Esophagus squamous epithelium (tissue), 5 donors: ENCODE measurements at regions not wholly inside any gene's neighbourhood (a gene's known extent, or its start where the extent isn't known, plus 50 kb on each side); places are given as distances from the start of the nearest gene placed in this dataset.
"Not testable (repeated sequence)": the region's sequence is repeated elsewhere in the genome, so short reads cannot be mapped to it uniquely, and the experiment has no call there.

Source experiments
- DNase-seq: peaks from one replicate; lab custom pipeline; 2025; lab: John Stamatoyannopoulos, UW
- H3K27ac ChIP-seq, 4 donors: fragments of 200-600 bp; sonication (generic); one replicate each; pipeline ENCODE4 v1.5.1; 2016 to 2019; ENCODE audit warnings: mild to moderate bottlenecking in 1 of 4
- H3K27me3 ChIP-seq, 4 donors: fragments of 200-600 bp; sonication (generic); 1 replicate in 3 of 4; 2 replicates in 1 of 4; pipeline versions ENCODE4 v1.5.1 to v1.6.0; 2017 to 2021; ENCODE audit warnings: antibody characterized with exemption in 1 of 4
- H3K36me3 ChIP-seq, 3 donors: fragments of 200-600 bp; sonication (generic); one replicate each; pipeline ENCODE4 v1.5.1; 2016 to 2019
- H3K4me1 ChIP-seq, 3 donors: fragments of 200-600 bp; sonication (generic); one replicate each; pipeline ENCODE4 v1.5.1; 2017 to 2019
- H3K4me3 ChIP-seq, 4 donors: fragments of 200-600 bp; sonication (generic); 1 replicate in 3 of 4; 2 replicates in 1 of 4; pipeline ENCODE4 v1.5.1; 2016 to 2019; ENCODE audit warnings: mild to moderate bottlenecking in 2 of 4, moderate library complexity in 1 of 4
- H3K9me3 ChIP-seq, 3 donors: fragments of 200-600 bp; sonication (generic); one replicate each; pipeline ENCODE4 v1.5.1; 2016 to 2019
- POLR2A ChIP-seq, 4 donors: fragments of 450-650 bp; IDR thresholded peaks; one replicate each; pipeline ENCODE4 v1.6.1; 2017; ENCODE audit warnings: antibody characterized with exemption in 4 of 4, mild to moderate bottlenecking in 4 of 4, moderate library complexity in 3 of 4
- WGBS, 2 donors: methylation state at CpG; one replicate each; pipeline ENCODE4 v1.1.5; 2018; 5-methylcytosine and 5-hydroxymethylcytosine counted together
- intact Hi-C: fragments of 100-400 bp; cut with DNase I; formaldehyde crosslinking; loops from one replicate; pipeline ENCODE4 v1.15.0; 2022
- TF ChIP-seq, protein P1 (sequence below), 6 experiments: fragments of 450-650 bp in 4 of 6; fragments of 200-600 bp in 2 of 6; sonication (generic) in 2 of 6; IDR thresholded peaks; one replicate each; pipeline ENCODE4 v1.5.1; 2016 to 2019; ENCODE audit warnings: antibody characterized with exemption in 6 of 6, mild to moderate bottlenecking in 4 of 6, moderate library complexity in 4 of 6
- donor health status: DM: yes; HTN: yes; CAD: no.

GRCh38 chr7:153566324-153566723 is 485.9 kb upstream of the DPP6 start:
- Histone ChIP-seq H3K27me3 (no peaks in the 10 kb centered on the region), H3K4me1 (no peaks in the 10 kb centered on the region), H3K9me3 (peaks cover 0 to 8% (median 0%) of the 10 kb centered on the region in 3 donors), H3K4me3 (no peak overlapping the region), H3K27ac (no peak overlapping the region), H3K36me3 (no peaks in the 10 kb centered on the region)
- intact Hi-C loops = no loop called here
- TF ChIP-seq, protein P1, sequence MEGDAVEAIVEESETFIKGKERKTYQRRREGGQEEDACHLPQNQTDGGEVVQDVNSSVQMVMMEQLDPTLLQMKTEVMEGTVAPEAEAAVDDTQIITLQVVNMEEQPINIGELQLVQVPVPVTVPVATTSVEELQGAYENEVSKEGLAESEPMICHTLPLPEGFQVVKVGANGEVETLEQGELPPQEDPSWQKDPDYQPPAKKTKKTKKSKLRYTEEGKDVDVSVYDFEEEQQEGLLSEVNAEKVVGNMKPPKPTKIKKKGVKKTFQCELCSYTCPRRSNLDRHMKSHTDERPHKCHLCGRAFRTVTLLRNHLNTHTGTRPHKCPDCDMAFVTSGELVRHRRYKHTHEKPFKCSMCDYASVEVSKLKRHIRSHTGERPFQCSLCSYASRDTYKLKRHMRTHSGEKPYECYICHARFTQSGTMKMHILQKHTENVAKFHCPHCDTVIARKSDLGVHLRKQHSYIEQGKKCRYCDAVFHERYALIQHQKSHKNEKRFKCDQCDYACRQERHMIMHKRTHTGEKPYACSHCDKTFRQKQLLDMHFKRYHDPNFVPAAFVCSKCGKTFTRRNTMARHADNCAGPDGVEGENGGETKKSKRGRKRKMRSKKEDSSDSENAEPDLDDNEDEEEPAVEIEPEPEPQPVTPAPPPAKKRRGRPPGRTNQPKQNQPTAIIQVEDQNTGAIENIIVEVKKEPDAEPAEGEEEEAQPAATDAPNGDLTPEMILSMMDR (IDR thresholded peaks at IDR 0.05) = no peak
- no peak for TF ChIP-seq POLR2A (IDR thresholded peaks at IDR 0.05)
- no peak for DNase-seq
- WGBS, 2 donors = 64 to 71% methylated on average over 3 to 5 of the region's 6 CpGs

DNA sequence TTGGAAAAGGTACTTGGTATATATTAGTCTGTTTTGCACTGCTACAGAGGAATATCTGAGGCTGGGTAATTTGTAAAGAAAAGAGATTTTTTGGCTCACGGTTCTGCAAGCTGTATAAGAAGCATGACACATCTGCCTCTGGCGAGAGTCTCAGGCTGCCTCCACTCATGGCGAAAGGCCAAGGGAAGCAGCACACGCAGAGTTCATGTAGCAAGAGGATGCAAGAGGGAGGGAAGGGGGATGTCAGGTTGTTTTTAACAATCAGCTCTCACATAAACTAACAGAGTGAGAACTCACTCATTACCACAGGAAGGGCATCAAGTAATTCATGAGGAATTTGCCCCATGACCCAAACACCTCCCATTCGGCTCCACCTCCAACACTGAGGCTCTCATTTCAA is 484.8 kb upstream of the DPP6 start:
- 49 to 52% methylated on average over 5 of the region's 5 CpGs for WGBS, 2 donors
- TF ChIP-seq POLR2A (IDR thresholded peaks at IDR 0.05) = no peak
- TF ChIP-seq, protein P1 (IDR thresholded peaks at IDR 0.05) = no peak
- no peak for DNase-seq
- Histone ChIP-seq H3K36me3 (no peaks in the 10 kb centered on the region), H3K4me3 (no peak overlapping the region), H3K27ac (no peak overlapping the region), H3K9me3 (peaks cover 0 to 13% (median 0%) of the 10 kb centered on the region in 3 donors), H3K27me3 (no peaks in the 10 kb centered on the region), H3K4me1 (no peaks in the 10 kb centered on the region)
- intact Hi-C loops = no loop called here

DNA sequence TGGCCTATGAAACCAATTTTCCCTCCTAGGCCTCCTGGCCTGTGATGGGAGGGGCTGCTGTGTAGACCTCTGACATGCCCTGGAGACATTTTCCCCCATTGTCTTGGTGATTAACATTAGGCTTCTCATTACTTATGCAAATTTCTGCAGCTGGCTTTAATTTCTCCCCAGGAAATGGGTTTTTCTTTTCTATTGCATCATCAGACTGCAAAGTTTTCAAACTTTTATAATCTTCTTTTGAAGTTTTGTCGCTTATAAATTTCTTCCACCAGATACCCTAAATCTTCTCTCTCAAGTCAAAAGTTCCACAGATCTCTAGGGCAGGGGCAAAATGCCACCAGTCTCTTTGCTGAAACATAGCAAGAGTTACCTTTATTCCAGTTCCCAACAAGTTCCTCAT is 482.7 kb upstream of the DPP6 start:
- DNase-seq, intact Hi-C loops, H3K4me1 ChIP-seq, H3K27me3 ChIP-seq, H3K36me3 ChIP-seq, H3K27ac ChIP-seq, H3K4me3 ChIP-seq: not testable (repeated sequence)
- 67 to 79% methylated on average over 1 of the region's 1 CpG for WGBS, 2 donors
- peaks cover 0 to 13% (median 0%) of the 10 kb centered on the region in 3 donors for H3K9me3 ChIP-seq

- H3K36me3 ChIP-seq = no peaks in the 10 kb centered on the region
- H3K27ac ChIP-seq = no peak overlapping the region
- DNase-seq = no peak
- intact Hi-C loops = no loop called here
- WGBS, 2 donors = 73 to 100% methylated on average over 1 of the region's 1 CpG
- H3K27me3 ChIP-seq = no peaks in the 10 kb centered on the region
- no peaks in the 10 kb centered on the region for H3K4me1 ChIP-seq
- peaks cover 0 to 23% (median 10%) of the 10 kb centered on the region in 3 donors for H3K9me3 ChIP-seq
- H3K4me3 ChIP-seq = no peak overlapping the region
- TF ChIP-seq, protein P1 (IDR thresholded peaks at IDR 0.05) = no peak
- no peak for TF ChIP-seq POLR2A (IDR thresholded peaks at IDR 0.05)
These were observed 476.1 kb upstream of the DPP6 start for GRCh38 chr7:153576096-153576495.

- Histone ChIP-seq H3K4me3 (no peak overlapping the region), H3K27me3 (no peaks in the 10 kb centered on the region), H3K9me3 (peaks cover 0 to 6% (median 5%) of the 10 kb centered on the region in 3 donors), H3K27ac (no peak overlapping the region), H3K36me3 (no peaks in the 10 kb centered on the region), H3K4me1 (no peaks in the 10 kb centered on the region)
- 49 to 55% methylated on average over 3 of the region's 3 CpGs for WGBS, 2 donors
- TF ChIP-seq, protein P1 (IDR thresholded peaks at IDR 0.05) = no peak
- no peak for TF ChIP-seq POLR2A (IDR thresholded peaks at IDR 0.05)
- intact Hi-C loops = no loop called here
- no peak for DNase-seq
These were observed 470.8 kb upstream of the DPP6 start for GRCh38 chr7:153581419-153581818.

DNA sequence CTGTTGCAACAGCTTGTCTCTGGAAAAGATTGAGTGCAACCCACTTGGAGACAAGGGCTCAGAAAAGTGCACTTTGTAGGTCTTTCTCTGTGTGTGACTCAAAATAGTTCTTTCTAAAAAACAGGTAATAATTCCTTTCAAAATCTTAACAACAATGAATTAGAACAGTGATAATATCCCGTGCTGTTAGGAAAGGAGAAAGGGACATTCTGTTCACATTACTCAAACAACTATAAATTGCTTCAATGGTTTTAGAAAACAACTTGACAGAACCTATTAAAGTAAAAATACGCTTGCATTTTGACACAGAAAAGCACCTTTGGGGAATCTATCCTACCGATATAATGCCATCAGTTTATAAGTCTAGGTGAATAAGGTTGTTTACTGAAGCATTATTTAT is 468.1 kb upstream of the DPP6 start:
- peaks cover 0 to 3% (median 0%) of the 10 kb centered on the region in 3 donors for H3K9me3 ChIP-seq
- no peak overlapping the region for H3K27ac ChIP-seq
- no peaks in the 10 kb centered on the region for H3K36me3 ChIP-seq
- no peak overlapping the region for H3K4me3 ChIP-seq
- DNase-seq = no peak
- TF ChIP-seq, protein P1 (IDR thresholded peaks at IDR 0.05) = no peak
- no peak for TF ChIP-seq POLR2A (IDR thresholded peaks at IDR 0.05)
- WGBS, 2 donors = 75 to 79% methylated on average over 3 of the region's 3 CpGs
- intact Hi-C loops = no loop called here
- no peaks in the 10 kb centered on the region for H3K4me1 ChIP-seq
- no peaks in the 10 kb centered on the region for H3K27me3 ChIP-seq
